ENCODE measurements at regions not wholly inside any gene's neighbourhood (a gene's known extent, or its start where the extent isn't known, plus 50 kb on each side); places are given as distances from the start of the nearest gene placed in this dataset.

DNA sequence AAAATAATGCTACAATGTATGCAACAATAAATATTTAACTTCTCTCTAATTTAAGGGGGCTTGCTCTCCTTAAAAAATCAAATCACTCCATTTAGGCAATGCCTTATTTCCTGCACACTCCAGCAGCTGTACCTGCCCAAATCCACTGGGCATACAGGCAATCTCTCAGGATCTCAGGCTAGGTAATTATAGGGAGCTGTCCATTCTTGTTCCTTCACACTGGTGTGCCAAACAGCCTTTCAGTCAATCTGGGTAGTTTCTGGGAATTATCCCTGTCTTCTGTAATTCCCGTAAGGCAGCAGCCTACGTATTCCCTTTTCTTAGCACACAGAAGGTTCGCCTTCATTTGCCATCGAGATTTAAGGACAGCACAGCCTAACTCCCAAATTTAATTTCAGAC lies 922.6 kb upstream of the SLIT2 start:
- no peak for DNase-seq (ENCODE audit: low read depth)

DNA sequence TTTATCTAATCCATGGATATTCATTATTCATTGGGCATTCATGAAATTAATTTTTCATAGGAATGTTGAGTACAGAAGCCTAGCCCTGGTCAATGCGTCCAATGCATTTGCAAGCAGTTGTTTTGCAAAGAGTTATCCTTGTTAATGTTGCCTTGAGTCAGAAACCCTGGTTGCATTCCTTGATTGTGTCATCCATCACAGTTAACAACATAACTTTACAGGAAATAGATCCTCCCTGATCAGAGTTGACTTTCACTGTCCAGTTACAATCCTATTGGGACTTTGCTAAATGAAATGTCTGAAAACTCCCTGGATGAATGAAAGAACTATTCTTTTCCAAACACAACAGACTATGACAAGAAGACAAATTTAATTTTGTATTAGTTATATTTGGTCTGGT lies 924.3 kb upstream of the SLIT2 start:
- no peak for DNase-seq (ENCODE audit: low read depth)

DNA sequence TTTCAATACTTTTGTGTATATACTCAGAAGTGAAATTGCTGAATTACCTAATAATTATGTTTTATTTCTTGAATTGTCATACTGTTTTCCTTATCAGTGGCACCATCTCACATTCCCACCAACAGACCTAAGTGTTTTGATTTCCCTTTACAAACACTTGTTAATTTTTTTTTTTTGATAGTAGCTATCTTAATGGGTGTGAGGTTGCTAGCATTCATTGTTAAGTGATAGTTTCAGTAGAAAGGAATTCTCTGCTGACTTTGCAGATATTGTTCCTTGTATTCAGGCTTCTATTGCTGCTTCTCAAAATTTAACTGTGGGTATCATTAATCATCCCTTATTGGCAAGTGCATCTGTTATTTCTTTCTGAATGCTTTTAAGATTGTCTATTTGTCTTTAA lies 927.5 kb upstream of the SLIT2 start:
- DNase-seq (ENCODE audit: low read depth) = no peak

DNA sequence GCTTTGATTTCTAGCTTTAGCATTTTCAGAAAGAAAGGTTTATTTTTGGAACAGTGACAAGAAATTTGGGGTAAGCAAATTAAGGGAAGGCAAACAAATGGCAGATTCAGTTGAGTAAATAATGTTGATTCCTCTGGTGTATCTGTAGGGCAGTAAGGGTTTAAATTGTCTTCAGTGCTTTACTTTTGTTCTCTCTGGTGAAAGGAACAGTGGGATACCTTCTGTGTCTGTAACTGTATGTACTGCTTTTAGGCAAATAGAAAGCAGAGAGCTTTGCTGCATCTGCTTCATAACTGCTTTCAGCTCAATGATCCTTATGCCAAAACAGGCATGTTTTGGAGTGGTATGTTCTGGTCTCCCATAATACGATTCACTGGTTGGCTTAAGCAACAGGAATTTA lies 932.1 kb upstream of the SLIT2 start:
- no peak for DNase-seq (ENCODE audit: low read depth)

DNA sequence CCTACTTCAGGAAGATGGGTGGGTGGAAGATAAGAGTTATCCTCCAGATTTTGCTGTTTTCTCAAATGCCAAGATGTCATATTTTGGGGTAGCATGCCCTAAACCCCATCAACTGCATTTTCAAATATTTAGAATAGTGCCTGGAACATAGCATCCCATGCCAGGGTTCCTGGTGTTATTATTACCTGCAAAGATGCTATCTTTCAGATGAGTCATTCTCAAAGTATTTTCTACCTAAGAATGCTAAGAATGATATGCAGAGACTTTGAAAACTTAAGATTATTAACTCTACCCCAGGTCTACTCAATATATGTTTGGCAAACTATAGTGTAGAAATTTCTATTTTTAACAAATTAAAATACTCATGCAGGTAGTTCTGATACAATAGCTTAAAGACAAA lies 934.3 kb upstream of the SLIT2 start:
- DNase-seq (ENCODE audit: low read depth) = peak; percentile 31

DNA sequence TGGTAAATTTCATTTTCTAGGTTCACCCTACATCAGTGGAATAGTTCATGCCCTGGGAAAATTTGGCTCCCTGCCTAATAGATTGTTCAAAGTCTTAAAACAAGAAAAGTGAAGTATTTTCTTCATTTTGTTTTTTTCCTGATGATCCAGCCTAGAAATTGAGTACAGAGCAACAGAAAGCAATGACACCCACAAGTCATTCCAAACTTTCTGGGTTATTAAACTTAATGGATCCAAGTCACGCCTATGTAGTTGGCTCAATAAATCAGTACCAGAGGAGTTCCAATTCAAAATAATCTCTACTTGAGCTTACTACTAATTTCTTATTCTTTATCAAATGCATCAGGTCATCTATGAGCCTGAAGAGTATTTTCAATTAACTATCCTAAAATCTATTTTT lies 937.6 kb upstream of the SLIT2 start:
- peak; percentile 15 for DNase-seq (ENCODE audit: low read depth)

DNA sequence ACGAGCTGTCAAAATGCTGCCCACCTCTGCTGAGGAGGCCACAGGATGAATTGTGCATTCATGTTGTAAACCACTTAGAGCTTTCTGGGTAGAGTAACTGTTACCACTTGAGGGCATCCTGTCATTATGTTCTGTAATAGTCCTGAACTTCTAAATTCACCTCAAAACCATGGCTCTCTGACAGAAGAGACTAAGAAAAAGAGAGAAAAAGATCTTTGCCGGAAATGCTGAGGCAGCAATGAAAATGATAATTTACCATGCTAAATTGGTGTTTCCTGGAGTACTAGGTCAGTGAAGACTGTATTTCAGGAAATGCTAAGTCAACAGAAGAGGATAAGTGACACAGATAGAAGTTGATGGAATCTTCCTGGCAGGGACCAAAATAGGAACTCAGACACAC lies 942.3 kb upstream of the SLIT2 start:
- peak; percentile 67 for DNase-seq (ENCODE audit: low read depth)

DNA sequence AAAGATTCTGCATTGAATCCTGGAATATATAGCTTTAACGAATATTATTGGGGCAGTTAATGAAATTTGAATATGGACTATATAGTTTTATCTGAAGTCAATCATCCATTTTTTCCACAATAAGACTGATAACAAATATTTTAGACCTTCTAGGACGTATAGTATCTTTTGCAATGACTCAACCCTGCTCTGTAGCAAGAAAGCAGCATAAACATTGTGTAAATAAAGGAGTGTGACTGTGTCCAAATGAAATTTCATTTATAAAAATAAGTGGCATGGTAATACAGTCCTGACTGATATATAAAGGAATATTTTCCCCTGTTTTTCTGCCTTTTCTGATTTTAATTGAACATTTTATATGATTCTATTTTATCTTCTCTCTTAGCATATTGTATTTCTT lies 947.7 kb upstream of the SLIT2 start:
- no peak for DNase-seq (ENCODE audit: low read depth)

DNA sequence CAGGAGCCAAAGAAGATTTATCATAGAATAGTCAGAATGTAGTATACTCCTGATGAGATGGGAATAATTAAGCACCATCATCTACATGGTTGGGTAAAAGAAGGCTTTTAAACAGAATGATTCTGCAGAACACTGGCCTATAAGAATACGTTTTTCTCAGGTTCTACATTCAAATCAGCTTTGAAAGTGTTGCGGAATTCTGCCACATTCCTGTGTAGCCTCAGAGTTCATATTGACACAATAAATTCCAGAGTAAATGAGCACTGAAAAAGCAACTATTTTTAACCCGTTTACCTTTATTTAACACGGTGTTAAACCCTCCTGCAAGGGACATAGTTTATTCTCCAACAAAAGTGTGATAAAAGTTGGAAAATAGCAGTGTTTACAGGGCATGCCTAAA lies 950.2 kb upstream of the SLIT2 start:
- peak; percentile 42 for DNase-seq (ENCODE audit: low read depth)

DNA sequence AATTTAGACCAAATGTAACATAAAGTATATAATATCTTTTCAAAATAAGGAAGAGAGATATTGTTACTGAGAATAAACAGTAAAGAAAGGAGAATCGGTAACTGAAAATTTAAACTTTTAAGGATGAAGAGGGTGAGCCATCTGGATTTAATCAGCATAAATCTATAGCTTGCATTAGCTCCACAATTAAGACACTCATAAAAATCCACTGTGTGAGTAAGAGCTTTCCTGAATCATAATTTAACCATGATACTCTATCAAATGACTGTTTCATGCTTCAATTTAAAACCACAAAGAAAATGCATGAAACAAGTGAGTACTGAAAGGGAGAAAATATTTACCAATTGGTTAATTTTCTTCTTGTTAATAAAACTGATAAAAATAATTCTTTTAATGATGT lies 951.5 kb upstream of the SLIT2 start:
- no peak for DNase-seq (ENCODE audit: low read depth)

DNA sequence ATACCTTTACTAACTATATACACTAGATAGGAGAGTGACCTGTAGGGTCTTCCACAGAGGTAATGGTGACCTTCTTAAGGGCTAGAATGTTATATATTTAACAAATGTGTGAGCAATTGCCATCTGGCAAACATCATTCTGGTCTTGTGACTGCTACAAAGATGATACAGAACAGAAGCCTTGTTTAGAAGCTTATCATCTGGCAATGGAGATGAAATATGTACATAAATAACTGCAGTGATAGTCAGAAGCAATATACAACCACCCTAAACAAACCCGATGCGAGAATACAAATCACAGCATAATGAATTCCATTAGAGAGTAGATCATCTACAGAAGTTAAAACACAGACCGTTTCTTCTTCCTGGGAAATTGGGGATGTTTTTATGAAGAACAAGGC lies 952.7 kb upstream of the SLIT2 start:
- no peak for DNase-seq (ENCODE audit: low read depth)

DNA sequence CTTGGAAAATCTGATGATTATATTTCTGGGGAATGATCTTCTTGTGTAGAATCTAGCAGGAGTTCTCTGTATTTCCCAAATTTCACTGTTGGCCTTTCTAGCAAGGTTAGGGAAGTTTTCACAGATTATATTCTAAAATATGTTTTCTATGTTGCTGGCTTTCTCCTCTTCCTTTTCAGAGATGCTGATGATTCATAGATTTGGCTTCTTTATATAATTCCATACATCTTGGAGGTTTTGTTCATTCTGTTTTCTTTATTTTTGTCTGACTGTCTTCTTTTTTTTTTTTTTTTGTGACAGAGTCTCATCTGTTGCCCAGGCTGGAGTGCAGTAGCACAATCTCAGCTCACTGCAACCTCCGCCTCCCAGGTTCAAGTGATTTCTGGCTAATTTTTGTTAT lies 957.9 kb upstream of the SLIT2 start:
- DNase-seq (ENCODE audit: low read depth) = no peak

DNA sequence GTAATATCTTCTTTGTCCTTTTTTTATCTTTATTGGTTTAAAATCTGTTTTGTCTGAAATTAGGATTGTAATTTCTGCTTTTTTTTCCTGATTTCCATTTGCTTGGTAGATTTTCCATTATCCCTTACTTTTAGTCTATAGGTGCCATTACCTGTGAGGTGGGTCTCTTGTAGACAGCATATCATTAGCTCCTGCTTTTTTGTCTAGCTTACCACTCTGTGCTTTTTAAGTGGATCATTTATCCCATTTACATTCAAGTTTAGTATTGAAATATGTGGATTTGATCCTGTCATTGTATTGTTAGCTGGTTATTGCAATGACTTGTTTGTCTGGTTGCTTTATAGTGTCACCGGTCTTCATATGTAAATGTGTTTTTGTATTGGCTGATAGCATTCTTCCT lies 958.6 kb upstream of the SLIT2 start:
- DNase-seq (ENCODE audit: low read depth) = no peak

DNA sequence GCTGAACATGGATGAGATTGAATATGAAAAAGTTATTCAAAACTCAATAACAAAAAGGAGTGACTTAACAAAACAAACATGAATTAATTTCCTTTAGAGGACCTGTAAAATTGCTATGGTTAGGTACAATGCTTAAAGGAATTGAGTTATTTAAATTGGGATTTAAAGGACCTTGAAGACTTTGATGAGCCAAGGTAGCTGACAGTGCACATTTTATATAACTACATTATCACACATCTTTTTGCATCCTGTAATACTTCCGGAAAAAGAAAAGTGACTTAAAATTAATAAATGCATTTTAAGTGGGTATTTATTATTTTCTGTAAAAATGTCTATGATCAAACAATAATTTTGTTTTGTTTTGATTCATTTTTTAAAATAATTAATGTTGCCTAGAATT lies 964.8 kb upstream of the SLIT2 start:
- DNase-seq (ENCODE audit: low read depth) = no peak

DNA sequence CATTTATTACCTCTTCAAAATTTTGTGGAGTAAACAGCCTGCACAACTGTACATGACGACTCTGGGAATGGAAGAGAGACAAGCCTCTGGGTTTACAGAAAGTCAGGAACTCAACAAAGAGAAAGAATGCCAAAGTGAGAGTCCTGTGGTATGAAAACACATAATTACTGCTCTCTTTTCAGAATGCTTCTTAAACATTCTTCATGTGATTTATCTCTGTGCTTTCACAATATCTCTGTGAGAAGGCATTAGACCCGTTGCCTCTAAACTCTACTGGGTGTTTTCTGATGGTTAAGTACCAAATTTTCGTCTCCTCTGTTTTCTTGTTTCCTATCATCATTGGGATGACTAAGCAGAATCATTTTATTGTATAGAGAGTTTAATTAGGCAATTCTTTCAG lies 966.6 kb upstream of the SLIT2 start:
- no peak for DNase-seq (ENCODE audit: low read depth)

DNA sequence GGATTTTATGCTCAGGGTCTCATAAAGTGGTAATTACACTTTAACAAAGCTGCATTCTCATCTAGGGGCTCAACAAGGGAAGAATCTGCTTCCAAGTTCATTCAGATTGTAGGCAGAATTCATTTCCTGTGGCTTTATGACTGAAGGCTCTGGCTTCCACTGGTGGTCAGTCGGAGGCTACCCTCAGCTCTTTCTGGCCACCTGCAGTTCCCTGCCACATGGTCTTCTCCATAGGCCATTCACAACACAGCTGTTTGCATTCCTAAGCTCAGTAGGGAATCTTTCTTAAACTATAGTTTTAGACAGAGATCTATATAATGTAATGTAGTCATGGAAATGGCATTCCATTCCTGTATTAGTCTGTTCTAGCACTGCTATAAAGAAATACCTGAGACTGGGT lies 973.0 kb upstream of the SLIT2 start:
- no peak for DNase-seq (ENCODE audit: low read depth)

DNA sequence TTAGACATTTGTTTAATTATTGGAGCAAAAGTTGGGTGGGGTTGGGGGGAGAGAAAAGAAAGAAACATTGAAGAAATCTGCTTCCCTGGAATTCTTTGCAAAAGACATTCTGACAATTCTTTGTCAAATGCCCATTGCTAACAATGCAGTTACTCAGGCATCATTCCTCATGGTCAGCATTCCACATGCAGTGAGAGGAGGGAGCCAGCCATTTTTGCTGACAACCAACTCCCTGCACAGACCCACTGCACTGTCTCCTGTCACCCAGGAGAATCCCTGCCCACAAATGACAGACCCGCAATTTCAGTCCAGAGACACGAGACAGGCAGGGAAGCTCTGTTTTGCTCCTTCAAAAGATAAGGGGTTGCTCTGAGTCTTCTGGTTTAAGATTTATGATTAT lies 985.1 kb upstream of the SLIT2 start:
- DNase-seq (ENCODE audit: low read depth) = peak; percentile 11

DNA sequence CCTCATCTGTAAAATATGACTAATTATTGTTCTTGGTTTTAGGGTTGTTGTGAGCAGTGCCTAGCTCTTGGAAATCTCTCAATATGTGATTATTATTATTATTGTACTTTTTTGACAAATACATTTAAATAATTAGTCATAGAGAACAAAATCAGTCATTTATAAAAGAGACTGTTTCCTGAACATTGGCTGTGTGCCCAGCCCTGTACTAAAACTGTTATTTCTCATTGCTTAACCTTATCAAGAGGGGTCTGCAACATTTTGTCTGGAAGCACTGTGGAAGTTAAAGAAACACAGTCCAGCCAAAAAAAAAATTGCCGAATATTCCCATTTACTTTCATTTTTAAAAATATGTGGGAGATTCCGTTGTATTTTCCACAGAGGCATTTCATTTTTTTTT lies 989.2 kb upstream of the SLIT2 start:
- DNase-seq (ENCODE audit: low read depth) = peak; percentile 16

DNA sequence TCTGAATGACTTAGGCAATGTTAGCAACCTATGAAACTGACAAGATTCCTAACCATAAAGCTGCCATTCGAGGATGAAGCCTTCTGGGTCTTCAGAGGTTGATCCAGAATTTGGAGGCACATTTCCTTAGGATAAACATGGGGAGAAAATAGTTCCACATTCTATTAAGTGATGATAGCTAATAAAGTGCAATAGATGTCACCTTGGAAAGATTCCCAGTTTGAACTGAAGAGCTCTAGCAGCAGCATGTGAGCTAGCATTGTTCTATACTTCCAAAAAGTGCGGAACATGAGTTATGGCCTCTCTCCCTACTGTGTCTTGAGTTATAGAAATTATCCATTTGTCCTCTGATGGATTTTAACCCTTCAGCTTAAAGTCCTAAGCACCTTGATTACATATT lies 991.4 kb upstream of the SLIT2 start:
- no peak for DNase-seq (ENCODE audit: low read depth)

DNA sequence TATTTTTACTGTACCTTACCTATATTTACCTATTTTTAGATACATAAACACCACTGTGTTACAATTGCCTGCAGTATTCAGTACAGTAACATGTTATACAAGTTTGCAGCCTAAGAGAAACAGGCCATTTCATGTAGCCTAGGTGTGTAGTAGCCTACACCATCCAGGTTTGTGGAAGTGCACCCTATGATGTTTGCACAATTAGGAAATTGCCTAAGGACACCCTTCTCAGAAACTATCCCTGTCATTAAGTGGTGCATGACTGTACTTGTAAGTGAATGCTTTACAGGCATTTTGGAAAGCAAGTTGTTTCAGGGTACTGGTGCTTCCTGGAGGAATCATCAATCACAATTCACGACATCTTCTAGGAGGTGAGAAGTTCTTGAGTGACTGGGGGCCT lies 991.8 kb upstream of the SLIT2 start:
- DNase-seq (ENCODE audit: low read depth) = no peak

DNA sequence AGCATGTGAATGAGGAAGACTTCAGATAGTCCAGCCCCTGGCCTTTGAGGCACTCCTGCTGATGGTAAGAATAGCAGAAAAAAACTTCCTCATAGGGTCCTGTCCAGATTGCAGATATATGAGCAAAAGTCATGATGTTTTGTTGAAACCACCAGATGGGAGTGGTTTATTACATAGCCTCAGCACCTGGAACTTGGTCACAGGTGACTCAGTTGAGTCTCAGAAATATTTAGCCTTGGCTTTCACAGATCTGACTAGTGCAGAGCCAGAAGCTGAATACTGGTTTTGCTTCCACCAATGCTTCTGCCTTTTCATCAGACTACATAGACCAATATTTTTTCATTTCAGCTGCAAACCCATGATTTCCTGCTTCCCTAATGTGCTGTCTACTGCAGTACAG lies 994.9 kb upstream of the SLIT2 start:
- DNase-seq (ENCODE audit: low read depth) = no peak

DNA sequence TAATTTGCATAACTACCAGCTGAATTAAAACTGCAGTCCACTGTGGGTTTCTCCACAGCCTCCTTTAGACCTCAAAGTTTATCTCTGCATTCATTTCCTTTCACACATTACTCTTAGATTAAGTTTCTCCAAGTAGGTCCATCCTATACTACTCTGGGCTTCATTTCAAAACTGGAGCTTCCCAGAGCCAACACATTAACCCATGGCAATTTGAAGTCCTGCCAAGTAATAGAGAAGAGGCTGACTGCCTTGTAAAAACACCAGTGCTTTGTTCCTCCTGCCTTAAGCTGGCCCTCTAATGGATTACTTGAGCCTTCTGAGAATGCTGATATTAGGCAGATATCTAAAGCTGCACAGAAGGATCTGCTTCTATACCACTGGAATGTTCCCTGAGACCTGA lies 997.2 kb upstream of the SLIT2 start:
- DNase-seq (ENCODE audit: low read depth) = peak; percentile 11

DNA sequence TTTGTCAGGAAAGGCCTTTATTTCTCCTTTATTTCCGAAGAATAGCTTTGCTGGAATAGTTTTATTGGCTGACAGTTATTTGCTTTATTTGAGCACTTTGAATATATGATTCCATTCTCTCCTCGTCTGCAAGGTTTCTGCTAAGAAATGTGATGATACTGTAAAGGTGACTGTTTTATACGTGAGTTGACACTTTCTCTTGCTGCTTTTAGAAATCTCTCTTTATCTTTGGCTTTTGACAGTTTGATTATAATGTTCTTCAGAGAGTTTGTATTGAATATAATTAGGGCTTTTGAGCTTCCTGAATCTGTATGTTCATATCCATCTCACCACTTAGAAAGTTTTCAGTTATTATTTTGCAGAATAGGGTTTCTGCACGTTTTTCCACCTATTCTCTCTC lies 1003.7 kb upstream of the SLIT2 start:
- no peak for DNase-seq (ENCODE audit: low read depth)

DNA sequence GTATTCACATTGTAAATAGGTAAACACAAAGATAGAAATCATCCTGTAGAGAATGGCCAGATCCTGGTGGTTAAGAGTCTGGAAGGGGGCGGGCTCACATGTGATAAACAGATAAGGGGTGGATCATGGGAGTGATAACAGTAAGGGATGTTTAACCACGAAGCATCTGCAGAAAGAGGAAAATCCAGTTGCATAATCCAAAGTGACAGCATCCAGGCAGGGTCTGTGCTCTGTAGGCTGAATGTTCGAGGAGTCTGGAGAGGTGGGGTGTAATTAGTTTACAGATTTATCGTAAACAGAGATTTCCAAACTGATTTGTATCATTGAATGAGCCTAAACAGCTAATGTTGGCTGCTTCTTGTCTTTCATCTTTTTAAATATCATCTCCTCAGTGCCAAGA lies 1009.8 kb upstream of the SLIT2 start:
- DNase-seq (ENCODE audit: low read depth) = no peak

DNA sequence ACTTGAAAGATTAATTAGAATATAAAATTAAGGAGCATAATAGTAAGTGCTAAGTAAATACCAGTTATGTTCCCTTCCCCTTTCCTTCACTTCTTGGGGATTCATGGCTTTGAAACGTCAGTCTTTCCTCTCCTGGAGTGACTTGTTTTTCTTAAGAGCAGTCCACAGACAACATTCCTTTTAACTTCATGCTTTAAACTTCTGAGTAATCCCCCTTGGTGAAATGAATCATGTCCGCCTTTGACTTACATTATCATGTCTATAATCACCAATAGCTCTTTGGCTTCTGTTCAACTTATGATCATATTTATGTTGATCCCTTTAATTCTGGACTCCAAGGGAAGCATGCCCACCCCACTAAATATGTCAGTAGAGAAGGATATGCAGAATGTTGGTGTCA lies 1012.1 kb upstream of the SLIT2 start:
- DNase-seq (ENCODE audit: low read depth) = no peak
